Inflammatory macrophage treated with lipopolysaccharide for 4 hours (primary cell): ENCODE measurements at regions not wholly inside any gene's neighbourhood (a gene's known extent, or its start where the extent isn't known, plus 50 kb on each side); places are given as distances from the start of the nearest gene placed in this dataset.

Experiments used
- DNase-seq: peaks from one replicate; pipeline ENCODE4 v3.0.0-alpha.2; 2020

DNA sequence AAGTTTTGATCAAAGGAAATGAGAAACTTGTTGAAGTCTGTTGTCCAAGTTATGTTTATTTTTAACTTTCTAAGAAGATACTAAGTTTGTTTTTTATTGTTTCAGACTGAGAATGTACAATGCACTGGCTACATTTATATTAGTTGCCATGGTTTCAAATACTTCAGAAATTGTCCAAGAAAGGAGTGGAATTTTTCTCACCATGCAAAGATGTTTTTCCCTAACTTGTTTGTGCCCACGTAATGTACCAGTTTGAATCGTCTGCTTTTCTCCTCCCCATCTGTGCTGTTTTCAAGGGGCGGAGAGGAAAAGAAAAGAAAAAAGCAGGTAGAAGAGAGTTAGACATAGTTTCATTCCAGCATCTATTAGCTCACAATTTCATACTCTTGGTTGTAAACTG is 407.0 kb downstream of the KCTD16 start:
- no peak for DNase-seq

DNA sequence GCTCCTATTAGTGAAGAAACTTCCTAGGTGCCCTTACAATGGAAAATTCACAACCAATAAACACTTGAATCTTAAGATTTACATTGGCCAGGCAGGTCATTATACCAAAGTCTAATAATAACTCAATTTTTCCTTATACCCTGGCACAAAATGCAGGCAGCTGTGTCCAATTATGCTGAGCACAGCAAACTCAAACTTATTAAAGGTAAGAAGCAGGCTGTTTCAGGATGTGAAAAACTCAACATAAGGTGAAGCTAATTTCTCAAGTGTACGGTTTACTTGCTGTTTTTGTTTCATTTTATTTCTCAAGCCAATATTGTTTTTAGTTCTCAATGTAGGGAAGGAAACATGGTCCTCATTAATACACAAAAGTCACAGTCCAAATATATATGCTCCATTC is 405.1 kb downstream of the KCTD16 start:
- no peak for DNase-seq

GRCh38 chr5:144567421-144567780 is 396.7 kb downstream of the KCTD16 start:
- no peak for DNase-seq

- DNase-seq, result no peak
Measured at GRCh38 chr5:144566747-144567420, 396.2 kb downstream of the KCTD16 start.

DNA sequence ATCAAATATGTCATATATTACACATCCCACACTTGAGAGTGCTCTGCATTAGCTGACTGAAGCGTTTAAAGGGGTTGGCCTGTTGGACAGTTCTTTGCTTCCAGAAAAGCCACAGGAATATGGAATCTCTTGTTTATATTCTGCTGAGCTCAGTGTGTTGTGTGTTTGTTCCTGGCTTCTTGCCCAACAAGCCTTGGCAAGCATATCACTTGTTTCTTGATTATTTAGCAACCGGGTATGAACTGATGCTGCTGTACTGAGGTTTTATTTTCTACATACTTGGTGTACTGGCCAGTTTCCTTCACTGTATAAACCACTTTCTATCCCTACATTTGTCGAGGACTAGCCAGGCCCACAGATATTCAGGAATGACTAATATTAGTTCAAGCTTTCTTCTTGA is 378.9 kb downstream of the KCTD16 start:
- DNase-seq, result no peak

- no peak for DNase-seq
Measured at GRCh38 chr5:144548936-144549335, 378.3 kb downstream of the KCTD16 start.

DNA sequence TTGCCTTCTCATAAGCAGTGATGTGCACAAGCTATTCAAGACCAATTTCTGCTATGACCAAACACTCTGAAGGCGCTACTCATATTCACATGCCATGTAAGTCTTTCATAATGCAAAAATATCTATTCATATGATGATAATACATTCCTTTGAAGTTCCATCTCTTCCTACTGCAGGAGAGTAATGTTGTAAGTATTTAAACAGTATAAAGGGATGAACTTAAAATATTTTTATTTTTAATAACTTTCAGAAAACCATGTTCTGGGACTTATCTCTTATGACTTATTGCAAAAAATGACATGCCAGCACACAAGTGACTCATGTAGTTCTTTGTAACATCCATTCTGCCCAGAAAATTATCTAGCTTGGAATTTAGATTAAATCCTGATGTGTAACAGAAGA is 376.4 kb downstream of the KCTD16 start:
- no peak for DNase-seq

DNA sequence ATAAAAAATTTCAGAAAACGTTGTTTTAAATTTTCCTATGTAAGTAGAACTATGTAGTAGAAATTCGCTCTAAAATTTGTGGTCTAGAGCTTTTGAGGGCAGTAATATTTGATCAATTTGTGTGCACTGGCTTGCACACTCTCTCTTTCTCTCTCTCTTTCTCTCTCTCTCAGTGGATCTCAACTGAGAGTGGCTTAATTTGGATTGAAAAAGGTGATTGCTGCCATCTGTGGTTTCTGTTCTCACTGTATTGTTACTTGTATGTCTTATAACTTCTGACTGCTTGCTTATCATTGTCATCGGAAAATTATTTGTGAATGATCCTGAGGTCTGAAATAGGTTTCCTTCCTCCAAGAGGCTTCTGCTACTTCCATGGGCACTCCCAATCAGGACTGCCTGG is 368.2 kb downstream of the KCTD16 start:
- DNase-seq, result no peak
